SU-DHL-6 (cell line): ENCODE measurements at regions not wholly inside any gene's neighbourhood (a gene's known extent, or its start where the extent isn't known, plus 50 kb on each side); places are given as distances from the start of the nearest gene placed in this dataset.

Source experiments
- CTCF ChIP-seq: fragments of 200-600 bp; sonication (generic); IDR thresholded peaks from one replicate; pipeline ENCODE4 v1.5.1; 2017; ENCODE audit warnings: antibody characterized with exemption, mild to moderate bottlenecking, low read length, moderate library complexity; ENCODE audit not compliant: insufficient read depth, poor library complexity, severe bottlenecking
- EZH2phosphoT487 ChIP-seq: fragments of 200-600 bp; sonication (generic), shearing (Covaris generic); conservative IDR thresholded peaks from 2 replicates; pipeline ENCODE4 v1.6.1; 2018; ENCODE audit warnings: mild to moderate bottlenecking, antibody characterized with exemption, low read length, moderate library complexity, mixed read lengths

DNA sequence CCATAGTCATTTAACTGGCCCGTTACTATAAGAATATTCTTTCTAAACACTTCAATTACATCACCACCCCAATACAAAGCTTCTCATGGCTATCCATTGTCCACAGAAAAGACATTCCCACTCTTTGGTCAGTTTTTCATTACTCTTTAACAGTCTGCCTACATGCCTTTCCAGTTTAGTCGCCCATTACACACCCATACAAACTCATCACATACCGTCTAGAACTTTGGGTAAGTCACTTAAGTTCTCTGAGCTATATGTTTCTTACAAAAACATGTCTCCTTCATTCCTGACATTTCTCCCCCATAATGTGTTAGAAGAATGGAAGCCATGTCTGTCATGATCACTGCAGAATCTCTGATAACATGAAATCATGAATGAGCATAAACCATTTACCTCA is 108.2 kb upstream of the STK17B start:
- TF ChIP-seq CTCF (no peak), EZH2phosphoT487 (no peak)
